GM18505 (cell line): ENCODE measurements at regions not wholly inside any gene's neighbourhood (a gene's known extent, or its start where the extent isn't known, plus 50 kb on each side); places are given as distances from the start of the nearest gene placed in this dataset.

Source experiments
- ATAC-seq: cut with Tn5 transposase; IDR thresholded peaks from one replicate; pipeline ENCODE4 v1.9.1; 2021; ENCODE audit not compliant: unreplicated experiment
- POLR2A ChIP-seq: IDR thresholded peaks from 4 replicates; pipeline ENCODE4 v1.6.1; 2011; ENCODE audit warnings: borderline replicate concordance; ENCODE audit not compliant: insufficient read depth, insufficient read length; ENCODE audit errors: extremely low read depth

- ATAC-seq: no peak
- TF ChIP-seq POLR2A: no peak
These were observed 253.8 kb downstream of the ENC1 start for GRCh38 chr5:74386571-74387334.

DNA sequence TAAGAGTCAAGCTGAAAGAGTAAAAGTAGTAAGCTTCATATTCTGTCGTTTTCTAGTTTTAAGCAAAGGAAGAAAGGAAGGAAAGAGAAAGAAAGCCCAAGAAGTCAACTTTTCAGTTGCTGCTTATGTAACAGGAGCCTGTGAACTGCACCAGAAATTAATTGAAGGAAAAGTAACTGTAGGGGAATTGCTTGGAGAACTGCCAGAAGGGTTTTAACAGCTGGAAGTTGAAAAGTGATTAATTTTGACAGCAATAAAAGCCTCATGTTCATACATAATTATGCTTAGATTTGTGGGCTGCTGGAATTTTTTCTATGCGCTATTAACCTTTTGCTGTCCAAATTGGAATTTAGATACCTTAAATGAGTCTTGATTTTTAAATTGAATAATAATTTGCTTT, 255.7 kb downstream of the ENC1 start:
- no peak for ATAC-seq
- no peak for TF ChIP-seq POLR2A

- no peak for TF ChIP-seq POLR2A
- no peak for ATAC-seq
These were observed 257.4 kb downstream of the ENC1 start for GRCh38 chr5:74382987-74383593.

- no peak for ATAC-seq
- no peak for TF ChIP-seq POLR2A
These were observed 258.2 kb downstream of the ENC1 start for GRCh38 chr5:74382123-74382855.

GRCh38 chr5:74380193-74380592, 260.3 kb downstream of the ENC1 start:
- no peak for TF ChIP-seq POLR2A
- ATAC-seq: no peak

DNA sequence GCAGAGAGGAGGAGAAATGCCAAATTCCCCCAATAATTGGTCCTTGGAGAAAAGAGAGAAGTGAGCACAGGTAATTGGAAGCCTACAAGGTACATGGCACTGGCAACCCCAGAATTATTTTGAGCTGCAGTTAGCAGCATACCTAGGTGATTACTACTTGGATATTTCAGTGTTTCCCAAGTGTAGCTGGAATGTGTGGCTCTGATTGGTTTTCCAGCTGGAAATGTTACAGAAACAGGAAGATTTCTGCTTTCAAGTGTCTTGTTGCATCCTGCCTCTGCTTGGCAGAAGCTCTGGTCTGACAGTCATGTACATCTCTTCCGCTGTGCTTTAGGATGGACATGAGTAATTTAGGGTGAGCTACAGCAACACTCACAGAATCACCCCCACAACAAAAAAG, 262.1 kb downstream of the ENC1 start:
- no peak for TF ChIP-seq POLR2A
- ATAC-seq: no peak

DNA sequence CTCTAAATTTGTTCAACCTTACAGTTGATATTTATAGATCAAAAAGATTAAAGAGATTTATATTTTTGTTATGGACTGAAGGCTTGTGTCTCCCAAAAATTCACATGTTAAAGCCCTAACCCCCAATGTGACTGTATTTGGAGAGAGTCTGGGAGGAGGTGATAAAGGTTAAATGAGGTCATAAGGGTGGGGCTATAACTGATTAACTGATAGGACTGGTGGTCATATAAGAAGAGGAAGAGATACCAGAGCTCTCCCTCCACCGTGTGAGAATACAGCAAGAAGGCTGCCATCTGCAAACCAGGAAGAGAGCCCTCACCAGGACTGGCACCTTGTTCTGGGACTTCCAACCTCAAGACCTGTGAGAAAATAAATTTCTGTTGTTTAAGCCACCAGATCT, 264.3 kb downstream of the ENC1 start:
- TF ChIP-seq POLR2A: no peak

DNA sequence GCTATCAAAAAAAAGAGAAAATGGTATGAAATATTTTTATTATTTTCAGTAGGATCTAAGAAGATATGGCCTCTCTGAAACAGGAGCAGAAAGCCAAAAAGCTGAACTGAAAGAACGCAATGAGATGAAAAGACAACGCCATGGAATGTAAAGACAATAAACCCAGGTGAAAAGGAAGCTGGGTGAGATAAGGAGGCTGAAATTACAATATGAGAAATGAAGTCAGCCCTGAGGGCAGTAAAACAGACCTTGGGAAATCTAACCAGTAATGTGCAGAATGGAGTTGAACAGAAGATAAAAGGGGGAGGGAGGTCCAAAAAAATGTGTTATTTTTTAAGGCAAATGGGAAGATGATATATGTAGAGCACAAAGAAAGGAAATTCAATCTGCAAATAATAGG, 265.3 kb downstream of the ENC1 start:
- TF ChIP-seq POLR2A: no peak
- ATAC-seq: no peak

More for the DNA sequence above, 264.3 kb downstream of the ENC1 start:
- no peak for ATAC-seq

GRCh38 chr5:74374656-74375055, 265.9 kb downstream of the ENC1 start:
- no peak for ATAC-seq
- TF ChIP-seq POLR2A: no peak

DNA sequence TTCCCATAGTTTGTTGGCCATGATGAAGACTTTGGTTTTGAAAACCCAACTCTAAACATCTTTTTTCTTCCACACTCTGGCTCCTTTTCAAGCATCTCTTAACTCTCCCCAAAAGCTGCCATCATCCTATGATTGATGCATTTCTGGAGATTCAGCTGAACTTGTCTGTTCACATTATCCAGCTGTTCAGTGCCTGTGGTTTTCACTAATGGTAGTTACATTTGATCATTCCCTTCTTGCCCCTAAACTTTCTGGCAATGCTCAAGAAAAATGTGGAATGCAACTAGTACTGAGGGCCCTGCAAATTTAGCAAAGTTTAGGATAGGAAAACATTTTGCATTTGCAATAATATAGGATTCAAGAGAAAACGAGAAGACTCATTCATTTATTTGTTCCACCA, 267.5 kb downstream of the ENC1 start:
- TF ChIP-seq POLR2A: no peak
- no peak for ATAC-seq

DNA sequence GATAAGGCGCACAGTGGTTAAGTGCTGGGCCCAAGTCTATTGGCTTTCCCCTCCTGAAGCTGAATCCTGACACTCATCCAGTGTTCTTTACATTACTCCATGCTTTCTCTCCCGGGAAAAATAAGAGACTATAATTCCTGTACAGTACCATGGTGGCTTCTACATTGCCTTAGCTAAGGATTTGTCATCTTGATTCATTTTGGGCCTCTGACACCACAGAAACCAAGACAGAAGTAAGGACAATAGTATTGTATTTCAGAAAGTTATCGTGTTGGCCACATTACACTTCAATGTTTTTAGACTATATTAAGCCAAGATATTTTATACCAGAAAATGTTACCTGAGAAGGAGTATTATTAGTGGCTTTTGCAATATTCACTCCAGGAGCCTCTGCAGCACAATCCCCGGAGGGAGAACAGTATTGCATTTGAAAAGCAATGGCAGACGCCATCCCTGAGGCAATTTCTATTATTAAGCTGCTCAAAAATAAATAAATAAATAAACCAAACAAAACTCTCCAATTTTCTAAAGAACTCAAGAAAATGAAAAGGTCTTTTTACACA, 267.9 kb downstream of the ENC1 start:
- ATAC-seq: no peak
- no peak for TF ChIP-seq POLR2A

DNA sequence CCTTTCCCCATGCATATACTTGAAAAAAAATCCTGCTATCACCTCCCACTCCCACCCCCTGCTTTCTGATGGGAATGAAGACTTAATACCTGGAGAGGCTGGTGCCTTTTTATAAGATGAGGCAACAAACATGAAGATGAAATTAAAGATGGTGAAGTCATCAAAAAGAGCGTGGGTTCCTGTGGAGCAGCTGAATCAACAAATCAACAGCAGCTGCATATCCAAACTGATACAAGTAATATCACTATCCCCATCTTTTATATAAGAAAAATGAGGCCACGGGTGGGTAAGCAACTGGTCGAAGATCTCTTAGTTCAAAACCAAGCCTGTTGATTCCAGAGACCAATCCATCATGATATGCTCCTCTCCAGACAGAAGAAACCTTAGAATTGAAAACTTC, 268.5 kb downstream of the ENC1 start:
- TF ChIP-seq POLR2A: no peak
- ATAC-seq: no peak

- no peak for ATAC-seq
These were observed 268.9 kb downstream of the ENC1 start for GRCh38 chr5:74371621-74372020.

More at GRCh38 chr5:74371621-74372020, 268.9 kb downstream of the ENC1 start:
- no peak for TF ChIP-seq POLR2A
